H1 (cell line): ENCODE measurements at regions not wholly inside any gene's neighbourhood (a gene's known extent, or its start where the extent isn't known, plus 50 kb on each side); places are given as distances from the start of the nearest gene placed in this dataset.

ENCODE experiments used
- ATF3 ChIP-seq: IDR thresholded peaks from 2 replicates; pipeline ENCODE4 v1.6.1; 2011; ENCODE audit warnings: low read depth, mild to moderate bottlenecking, low read length; ENCODE audit not compliant: insufficient read depth
- BRCA1 ChIP-seq: IDR thresholded peaks from 2 replicates; pipeline ENCODE4 v1.6.1; 2012; ENCODE audit warnings: low read depth, low read length, improper control_type of control experiment
- EP300 ChIP-seq, 2 experiments: IDR thresholded peaks; 1 replicate in 1 of 2; 2 replicates in 1 of 2; pipeline ENCODE4 v1.6.1; 2011 to 2012; ENCODE audit warnings: low read depth in 2 of 2, low read length in 2 of 2, mild to moderate bottlenecking in 2 of 2, borderline replicate concordance in 1 of 2, inconsistent platforms in 1 of 2, moderate library complexity in 1 of 2
- GTF2F1 ChIP-seq: IDR thresholded peaks from 2 replicates; pipeline ENCODE4 v1.6.1; 2012; ENCODE audit warnings: low read depth, low read length, improper control_type of control experiment, borderline replicate concordance
- KDM4A ChIP-seq: IDR thresholded peaks from one replicate; pipeline ENCODE4 v1.7.1; 2012; ENCODE audit warnings: low read depth, mild to moderate bottlenecking, moderate library complexity, low read length, inconsistent platforms; ENCODE audit not compliant: severe bottlenecking
- POLR2AphosphoS5 ChIP-seq: IDR thresholded peaks from 2 replicates; pipeline ENCODE4 v1.6.1; 2011; ENCODE audit warnings: low read depth, low read length
- SUZ12 ChIP-seq: fragments of 200-600 bp; sonication (generic); IDR thresholded peaks from 2 replicates; pipeline ENCODE4 v1.6.1; 2012; ENCODE audit warnings: mild to moderate bottlenecking, inconsistent platforms, low read length, moderate library complexity, mixed read lengths
- YY1 ChIP-seq: IDR thresholded peaks from 2 replicates; pipeline ENCODE4 v1.6.1; 2011; ENCODE audit warnings: low read depth, mild to moderate bottlenecking, low read length

DNA sequence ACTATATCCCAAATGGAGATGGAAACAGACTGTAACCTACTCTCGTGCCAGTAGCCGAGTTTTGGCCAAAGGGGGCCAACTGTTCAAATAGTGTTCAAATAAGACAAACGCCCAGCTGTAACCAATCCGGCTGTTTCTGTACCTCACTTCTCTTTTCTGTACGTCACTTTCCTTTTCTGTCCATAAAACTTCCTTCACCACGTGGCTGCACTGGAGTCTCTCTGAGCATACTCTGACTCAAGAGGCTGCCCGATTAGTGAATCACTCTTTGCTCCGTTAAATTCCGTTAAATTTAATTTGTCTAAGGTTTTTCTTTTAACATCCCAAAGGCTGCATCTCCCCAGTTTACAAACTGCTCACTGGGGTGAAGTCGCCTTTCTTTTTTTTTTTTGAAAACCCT is 219.2 kb upstream of the P2RY1 start (continued):
- TF ChIP-seq YY1 (no peak), BRCA1 (no peak), ATF3 (no peak), POLR2AphosphoS5 (no peak), EP300 (IDR thresholded peaks at IDR 0.05; ENCODE audit: borderline replicate concordance in 1 of 2, low read depth in 2 of 2, low read length in 2 of 2) (no peak), SUZ12 (no peak), GTF2F1 (no peak), KDM4A (no peak)
